Ishikawa (cell line): ENCODE measurements at regions not wholly inside any gene's neighbourhood (a gene's known extent, or its start where the extent isn't known, plus 50 kb on each side); places are given as distances from the start of the nearest gene placed in this dataset.

Source experiments
- CREB1 ChIP-seq: IDR thresholded peaks from 2 replicates; pipeline ENCODE4 v1.6.1; 2012; ENCODE audit warnings: low read depth
- RAD21 ChIP-seq: IDR thresholded peaks from 2 replicates; pipeline ENCODE4 v1.6.1; 2012; ENCODE audit warnings: low read depth
- ZBTB7A ChIP-seq: IDR thresholded peaks from 2 replicates; pipeline ENCODE4 v1.6.1; 2012; ENCODE audit warnings: low read depth

DNA sequence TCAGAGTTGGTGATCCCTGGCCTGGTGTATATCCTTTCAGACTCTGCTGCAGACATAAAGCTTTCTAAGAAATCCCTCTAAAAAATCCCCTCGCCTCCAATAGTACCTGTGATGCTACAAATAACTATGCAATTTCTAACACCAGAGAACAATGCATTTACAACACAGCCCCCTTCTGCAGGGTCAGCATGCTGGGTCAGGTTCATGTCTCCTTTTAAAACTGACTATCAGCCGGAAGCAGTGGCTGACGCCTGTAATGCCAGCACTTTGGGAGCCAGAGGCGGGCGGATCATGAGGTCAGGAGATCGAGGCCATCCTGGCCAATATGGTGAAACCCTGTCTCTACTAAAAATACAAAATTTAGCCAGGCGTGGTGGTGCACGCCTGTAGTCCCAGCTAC, 77.0 kb upstream of the SPATA12 start:
- no peak for TF ChIP-seq RAD21
- TF ChIP-seq CREB1 = no peak
- no peak for TF ChIP-seq ZBTB7A
